IMR-90 (cell line): ENCODE measurements at regions not wholly inside any gene's neighbourhood (a gene's known extent, or its start where the extent isn't known, plus 50 kb on each side); places are given as distances from the start of the nearest gene placed in this dataset.

Experiments used
- BHLHE40 ChIP-seq: fragments of 150-350 bp; IDR thresholded peaks from 2 replicates; pipeline ENCODE4 v1.6.1; 2016; ENCODE audit warnings: mild to moderate bottlenecking, low read depth, low read length
- CEBPB ChIP-seq: IDR thresholded peaks from 2 replicates; pipeline ENCODE4 v1.6.1; 2012; ENCODE audit warnings: low read depth, low read length, improper control_type of control experiment
- FOS ChIP-seq: fragments of 150-350 bp; IDR thresholded peaks from 2 replicates; pipeline ENCODE4 v1.6.1; 2016; ENCODE audit warnings: low read depth, low read length
- MAFK ChIP-seq: IDR thresholded peaks from 2 replicates; pipeline ENCODE4 v1.6.1; 2012; ENCODE audit warnings: low read depth, low read length, improper control_type of control experiment
- MAZ ChIP-seq: IDR thresholded peaks from 2 replicates; pipeline ENCODE4 v1.6.1; 2012; ENCODE audit warnings: low read depth, mild to moderate bottlenecking, low read length, improper control_type of control experiment, moderate library complexity, borderline replicate concordance
- MXI1 ChIP-seq: IDR thresholded peaks from 2 replicates; pipeline ENCODE4 v1.6.1; 2012; ENCODE audit warnings: low read depth, mild to moderate bottlenecking, low read length, moderate library complexity, borderline replicate concordance
- POLR2A ChIP-seq: IDR thresholded peaks from 2 replicates; pipeline ENCODE4 v1.6.1; 2012; ENCODE audit warnings: mild to moderate bottlenecking, low read depth, low read length
- RAD21 ChIP-seq: IDR thresholded peaks from 2 replicates; pipeline ENCODE4 v1.6.1; 2012; ENCODE audit warnings: low read length, improper control_type of control experiment
- RFX5 ChIP-seq: IDR thresholded peaks from 2 replicates; pipeline ENCODE4 v1.8.0; 2012; ENCODE audit warnings: low read depth, mild to moderate bottlenecking, low read length, moderate library complexity
- SMC3 ChIP-seq: fragments of 150-350 bp; IDR thresholded peaks from 2 replicates; pipeline ENCODE4 v1.6.1; 2016; ENCODE audit warnings: low read depth, mild to moderate bottlenecking, antibody characterized with exemption, low read length, moderate library complexity
- TF ChIP-seq, protein P1 (sequence below): conservative IDR thresholded peaks from 2 replicates; pipeline ENCODE4 v1.5.1; 2012; ENCODE audit warnings: mild to moderate bottlenecking, low read depth, low read length, improper control_type of control experiment
- TF ChIP-seq, protein P2 (sequence below): fragments of 150-350 bp; IDR thresholded peaks from 2 replicates; pipeline ENCODE4 v1.6.1; 2017; ENCODE audit warnings: mild to moderate bottlenecking, antibody characterized with exemption, low read length, low read depth

DNA sequence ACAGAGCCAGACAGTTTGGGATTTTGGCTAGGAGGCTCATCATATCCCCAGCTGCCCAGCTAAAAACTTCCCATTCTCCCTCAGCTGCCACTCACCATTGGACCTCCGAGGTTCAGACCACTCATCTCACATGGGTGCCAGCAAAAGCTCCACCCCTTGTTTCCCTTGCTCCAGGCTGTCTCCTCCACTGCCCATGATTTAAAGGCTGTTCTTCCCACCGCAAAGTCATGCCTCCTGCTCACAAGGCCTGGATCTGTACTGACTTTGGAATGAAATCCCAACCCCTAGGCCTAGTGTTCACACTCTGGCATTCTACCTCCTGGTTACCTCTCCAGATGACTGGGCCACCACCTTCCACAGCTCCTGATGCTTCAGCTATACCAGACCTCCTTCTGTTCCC is 142.2 kb upstream of the EOLA2 start:
- TF ChIP-seq RFX5 (no peak), RAD21 (no peak), POLR2A (no peak), MXI1 (no peak), SMC3 (no peak), CEBPB (no peak), MAZ (no peak), MAFK (no peak), BHLHE40 (no peak), FOS (no peak)
- TF ChIP-seq, protein P1, sequence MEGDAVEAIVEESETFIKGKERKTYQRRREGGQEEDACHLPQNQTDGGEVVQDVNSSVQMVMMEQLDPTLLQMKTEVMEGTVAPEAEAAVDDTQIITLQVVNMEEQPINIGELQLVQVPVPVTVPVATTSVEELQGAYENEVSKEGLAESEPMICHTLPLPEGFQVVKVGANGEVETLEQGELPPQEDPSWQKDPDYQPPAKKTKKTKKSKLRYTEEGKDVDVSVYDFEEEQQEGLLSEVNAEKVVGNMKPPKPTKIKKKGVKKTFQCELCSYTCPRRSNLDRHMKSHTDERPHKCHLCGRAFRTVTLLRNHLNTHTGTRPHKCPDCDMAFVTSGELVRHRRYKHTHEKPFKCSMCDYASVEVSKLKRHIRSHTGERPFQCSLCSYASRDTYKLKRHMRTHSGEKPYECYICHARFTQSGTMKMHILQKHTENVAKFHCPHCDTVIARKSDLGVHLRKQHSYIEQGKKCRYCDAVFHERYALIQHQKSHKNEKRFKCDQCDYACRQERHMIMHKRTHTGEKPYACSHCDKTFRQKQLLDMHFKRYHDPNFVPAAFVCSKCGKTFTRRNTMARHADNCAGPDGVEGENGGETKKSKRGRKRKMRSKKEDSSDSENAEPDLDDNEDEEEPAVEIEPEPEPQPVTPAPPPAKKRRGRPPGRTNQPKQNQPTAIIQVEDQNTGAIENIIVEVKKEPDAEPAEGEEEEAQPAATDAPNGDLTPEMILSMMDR: no peak
- TF ChIP-seq, protein P2, sequence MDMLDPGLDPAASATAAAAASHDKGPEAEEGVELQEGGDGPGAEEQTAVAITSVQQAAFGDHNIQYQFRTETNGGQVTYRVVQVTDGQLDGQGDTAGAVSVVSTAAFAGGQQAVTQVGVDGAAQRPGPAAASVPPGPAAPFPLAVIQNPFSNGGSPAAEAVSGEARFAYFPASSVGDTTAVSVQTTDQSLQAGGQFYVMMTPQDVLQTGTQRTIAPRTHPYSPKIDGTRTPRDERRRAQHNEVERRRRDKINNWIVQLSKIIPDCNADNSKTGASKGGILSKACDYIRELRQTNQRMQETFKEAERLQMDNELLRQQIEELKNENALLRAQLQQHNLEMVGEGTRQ: no peak
